HepG2 (cell line): ENCODE measurements at regions not wholly inside any gene's neighbourhood (a gene's known extent, or its start where the extent isn't known, plus 50 kb on each side); places are given as distances from the start of the nearest gene placed in this dataset.
"Not testable (repeated sequence)": the region's sequence is repeated elsewhere in the genome, so short reads cannot be mapped to it uniquely, and the experiment has no call there.

Experiments
- ARID3A ChIP-seq: IDR thresholded peaks from 2 replicates; pipeline ENCODE4 v1.6.1; 2012; ENCODE audit warnings: low read depth, low read length, improper control_type of control experiment
- CTCF ChIP-seq: sonication (generic); formaldehyde crosslinking; IDR thresholded peaks from 2 replicates; pipeline ENCODE4 v1.5.0; 2020; ENCODE audit warnings: mild to moderate bottlenecking, missing genetic modification reagents, moderate library complexity
- FOXP1 ChIP-seq, 2 experiments: fragments of 450-650 bp in 1 of 2; IDR thresholded peaks; 2 replicates each; pipeline ENCODE4 v1.6.1; 2017 to 2018; ENCODE audit warnings: antibody characterized with exemption in 1 of 2
- HDAC2 ChIP-seq: sonication (generic); formaldehyde crosslinking; IDR thresholded peaks from 2 replicates; pipeline ENCODE4 v1.4.0; 2020; ENCODE audit warnings: missing genetic modification reagents
- NCOA1 ChIP-seq: sonication (generic); formaldehyde crosslinking; IDR thresholded peaks from 2 replicates; pipeline ENCODE4 v1.9.0; 2021; ENCODE audit warnings: missing genetic modification reagents
- POLR2A ChIP-seq, 2 experiments: IDR thresholded peaks; 2 replicates each; pipeline ENCODE4 v1.6.1; 2011; ENCODE audit warnings: low read depth in 2 of 2, low read length in 2 of 2, mild to moderate bottlenecking in 1 of 2, moderate library complexity in 1 of 2; ENCODE audit not compliant: insufficient read depth in 1 of 2
- RXRA ChIP-seq: sonication (generic); formaldehyde crosslinking; IDR thresholded peaks from 2 replicates; pipeline ENCODE4 v1.5.1; 2020; ENCODE audit warnings: missing genetic modification reagents
- U2AF1 ChIP-seq: fragments of 200-400 bp; formaldehyde crosslinking; optimal IDR thresholded peaks from 2 replicates; pipeline ENCODE3; 2017; ENCODE audit warnings: mild to moderate bottlenecking, low read depth, low read length
- ZNF20 ChIP-seq: sonication (generic); formaldehyde crosslinking; IDR thresholded peaks from 2 replicates; pipeline ENCODE4 v1.4.0; 2020; ENCODE audit warnings: mild to moderate bottlenecking, moderate library complexity, missing genetic modification reagents
- ZNF337 ChIP-seq: sonication (generic); formaldehyde crosslinking; IDR thresholded peaks from 2 replicates; pipeline ENCODE4 v1.5.1; 2020; ENCODE audit warnings: missing genetic modification reagents, low read depth, mild to moderate bottlenecking, borderline replicate concordance
- ZNF709 ChIP-seq: sonication (generic); formaldehyde crosslinking; IDR thresholded peaks from 2 replicates; pipeline ENCODE4 v1.5.0; 2020; ENCODE audit warnings: mild to moderate bottlenecking, missing genetic modification reagents
- ZNF713 ChIP-seq: sonication (generic); formaldehyde crosslinking; IDR thresholded peaks from 2 replicates; pipeline ENCODE4 v1.4.0; 2020; ENCODE audit warnings: mild to moderate bottlenecking, missing genetic modification reagents
- TF ChIP-seq, protein P1 (sequence below): sonication (generic); formaldehyde crosslinking; IDR thresholded peaks from 2 replicates; pipeline ENCODE4 v1.9.0; 2021; ENCODE audit warnings: missing genetic modification reagents, borderline replicate concordance
- TF ChIP-seq, protein P2 (sequence below), 2 experiments: IDR thresholded peaks; 2 replicates each; pipeline ENCODE4 v1.6.1; 2011 to 2012; ENCODE audit warnings: low read length in 2 of 2, borderline replicate concordance in 1 of 2, low read depth in 1 of 2, mild to moderate bottlenecking in 1 of 2, moderate library complexity in 1 of 2

DNA sequence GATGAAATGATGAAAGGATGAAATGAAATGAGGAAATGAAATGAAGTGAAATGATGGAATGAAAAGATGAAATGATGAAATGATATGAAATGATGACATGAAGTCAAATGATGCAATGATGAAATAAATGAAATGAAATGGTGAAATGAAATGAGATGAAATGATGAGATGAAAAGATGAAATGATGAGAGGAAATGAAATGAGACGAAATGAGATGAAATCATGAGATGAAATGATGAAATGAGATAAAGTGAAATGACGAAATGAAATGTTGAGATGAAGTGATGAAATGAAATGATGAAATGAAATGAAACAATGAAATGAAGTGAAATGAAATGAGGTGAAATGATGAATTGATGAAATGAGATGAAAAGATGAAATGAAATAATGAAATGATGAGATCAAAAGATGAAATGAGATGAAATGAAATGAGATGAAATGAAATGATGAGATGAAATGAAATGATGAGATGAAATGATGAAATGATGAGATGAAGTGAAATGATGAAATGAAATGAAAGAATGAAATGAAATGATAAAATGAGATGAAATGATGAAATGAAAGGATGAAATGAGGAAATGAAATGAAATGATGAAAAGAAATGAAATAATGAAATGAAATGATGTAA, 131.7 kb upstream of the TP53TG3D start:
- not testable (repeated sequence) for TF ChIP-seq POLR2A (IDR thresholded peaks at IDR 0.05; ENCODE audit: insufficient read depth in 1 of 2, low read depth in 2 of 2, low read length in 2 of 2); U2AF1; ZNF20 (CRISPR knock-in tag); HDAC2 (CRISPR knock-in tag); ZNF713 (CRISPR knock-in tag); RXRA (CRISPR knock-in tag); ZNF337 (CRISPR knock-in tag); NCOA1 (CRISPR knock-in tag); CTCF (CRISPR knock-in tag); FOXP1 (IDR thresholded peaks at IDR 0.05); FOXP1 (CRISPR knock-in tag; IDR thresholded peaks at IDR 0.05); ARID3A; ZNF709
- TF ChIP-seq, protein P1, sequence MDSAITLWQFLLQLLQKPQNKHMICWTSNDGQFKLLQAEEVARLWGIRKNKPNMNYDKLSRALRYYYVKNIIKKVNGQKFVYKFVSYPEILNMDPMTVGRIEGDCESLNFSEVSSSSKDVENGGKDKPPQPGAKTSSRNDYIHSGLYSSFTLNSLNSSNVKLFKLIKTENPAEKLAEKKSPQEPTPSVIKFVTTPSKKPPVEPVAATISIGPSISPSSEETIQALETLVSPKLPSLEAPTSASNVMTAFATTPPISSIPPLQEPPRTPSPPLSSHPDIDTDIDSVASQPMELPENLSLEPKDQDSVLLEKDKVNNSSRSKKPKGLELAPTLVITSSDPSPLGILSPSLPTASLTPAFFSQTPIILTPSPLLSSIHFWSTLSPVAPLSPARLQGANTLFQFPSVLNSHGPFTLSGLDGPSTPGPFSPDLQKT (CRISPR knock-in tag), result not testable (repeated sequence)
- TF ChIP-seq, protein P2, sequence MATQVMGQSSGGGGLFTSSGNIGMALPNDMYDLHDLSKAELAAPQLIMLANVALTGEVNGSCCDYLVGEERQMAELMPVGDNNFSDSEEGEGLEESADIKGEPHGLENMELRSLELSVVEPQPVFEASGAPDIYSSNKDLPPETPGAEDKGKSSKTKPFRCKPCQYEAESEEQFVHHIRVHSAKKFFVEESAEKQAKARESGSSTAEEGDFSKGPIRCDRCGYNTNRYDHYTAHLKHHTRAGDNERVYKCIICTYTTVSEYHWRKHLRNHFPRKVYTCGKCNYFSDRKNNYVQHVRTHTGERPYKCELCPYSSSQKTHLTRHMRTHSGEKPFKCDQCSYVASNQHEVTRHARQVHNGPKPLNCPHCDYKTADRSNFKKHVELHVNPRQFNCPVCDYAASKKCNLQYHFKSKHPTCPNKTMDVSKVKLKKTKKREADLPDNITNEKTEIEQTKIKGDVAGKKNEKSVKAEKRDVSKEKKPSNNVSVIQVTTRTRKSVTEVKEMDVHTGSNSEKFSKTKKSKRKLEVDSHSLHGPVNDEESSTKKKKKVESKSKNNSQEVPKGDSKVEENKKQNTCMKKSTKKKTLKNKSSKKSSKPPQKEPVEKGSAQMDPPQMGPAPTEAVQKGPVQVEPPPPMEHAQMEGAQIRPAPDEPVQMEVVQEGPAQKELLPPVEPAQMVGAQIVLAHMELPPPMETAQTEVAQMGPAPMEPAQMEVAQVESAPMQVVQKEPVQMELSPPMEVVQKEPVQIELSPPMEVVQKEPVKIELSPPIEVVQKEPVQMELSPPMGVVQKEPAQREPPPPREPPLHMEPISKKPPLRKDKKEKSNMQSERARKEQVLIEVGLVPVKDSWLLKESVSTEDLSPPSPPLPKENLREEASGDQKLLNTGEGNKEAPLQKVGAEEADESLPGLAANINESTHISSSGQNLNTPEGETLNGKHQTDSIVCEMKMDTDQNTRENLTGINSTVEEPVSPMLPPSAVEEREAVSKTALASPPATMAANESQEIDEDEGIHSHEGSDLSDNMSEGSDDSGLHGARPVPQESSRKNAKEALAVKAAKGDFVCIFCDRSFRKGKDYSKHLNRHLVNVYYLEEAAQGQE (IDR thresholded peaks at IDR 0.05; ENCODE audit: borderline replicate concordance in 1 of 2, low read depth in 1 of 2, low read length in 2 of 2), result not testable (repeated sequence)
